HG03520 (cell line): ENCODE measurements at regions not wholly inside any gene's neighbourhood (a gene's known extent, or its start where the extent isn't known, plus 50 kb on each side); places are given as distances from the start of the nearest gene placed in this dataset.

Experiments used
- ATAC-seq: cut with Tn5 transposase; IDR thresholded peaks from one replicate; pipeline ENCODE4 v1.9.1; 2021; ENCODE audit warnings: mild to moderate bottlenecking, moderate library complexity; ENCODE audit not compliant: unreplicated experiment

GRCh38 chr2:219765231-219765911 lies 137.9 kb downstream of the SLC4A3 start:
- ATAC-seq: no peak

GRCh38 chr2:219766658-219767057 lies 139.2 kb downstream of the SLC4A3 start:
- ATAC-seq: no peak

GRCh38 chr2:219769090-219769910 lies 141.9 kb downstream of the SLC4A3 start:
- ATAC-seq: no peak

- ATAC-seq: no peak
Measured at GRCh38 chr2:219772103-219772635, 144.7 kb downstream of the SLC4A3 start.

- ATAC-seq: no peak
Measured at GRCh38 chr2:219772697-219773096, 145.3 kb downstream of the SLC4A3 start.

GRCh38 chr2:219775506-219775905 lies 148.1 kb downstream of the SLC4A3 start:
- ATAC-seq: no peak

- ATAC-seq: no peak
Measured at GRCh38 chr2:219777388-219777787, 150.0 kb downstream of the SLC4A3 start.

- no peak for ATAC-seq
Measured at GRCh38 chr2:219778189-219778588, 150.8 kb downstream of the SLC4A3 start.

- no peak for ATAC-seq
Measured at GRCh38 chr2:219782737-219783348, 155.4 kb downstream of the SLC4A3 start.

- ATAC-seq: no peak
Measured at GRCh38 chr2:219783359-219783975, 156.0 kb downstream of the SLC4A3 start.

- ATAC-seq: no peak
Measured at GRCh38 chr2:219784178-219784577, 156.7 kb downstream of the SLC4A3 start.

- no peak for ATAC-seq
Measured at GRCh38 chr2:219789476-219789875, 162.0 kb downstream of the SLC4A3 start.

GRCh38 chr2:219792446-219792845 lies 165.0 kb downstream of the SLC4A3 start:
- no peak for ATAC-seq

GRCh38 chr2:219798430-219798829 lies 171.0 kb downstream of the SLC4A3 start:
- ATAC-seq: no peak

GRCh38 chr2:219803294-219803693 lies 175.9 kb downstream of the SLC4A3 start:
- no peak for ATAC-seq

- ATAC-seq: no peak
Measured at GRCh38 chr2:219810895-219811294, 183.5 kb downstream of the SLC4A3 start.

GRCh38 chr2:219812672-219813071 lies 185.2 kb downstream of the SLC4A3 start:
- ATAC-seq: no peak

GRCh38 chr2:219820767-219821166 lies 193.3 kb downstream of the SLC4A3 start:
- ATAC-seq: no peak

- no peak for ATAC-seq
Measured at GRCh38 chr2:219823574-219823973, 196.1 kb downstream of the SLC4A3 start.

GRCh38 chr2:219824996-219825395 lies 197.6 kb downstream of the SLC4A3 start:
- ATAC-seq: no peak

GRCh38 chr2:219828127-219828526 lies 200.7 kb downstream of the SLC4A3 start:
- no peak for ATAC-seq
